Ammon's horn (tissue), 1 donor: ENCODE measurements at regions not wholly inside any gene's neighbourhood (a gene's known extent, or its start where the extent isn't known, plus 50 kb on each side); places are given as distances from the start of the nearest gene placed in this dataset.
A peak's percentile ranks its signal among the peaks of the same experiment; 100 is the strongest.

Experiments used
- DNase-seq: peaks from one replicate; pipeline ENCODE4 v3.0.0-alpha.2; 2016; ENCODE audit warnings: low spot score

DNA sequence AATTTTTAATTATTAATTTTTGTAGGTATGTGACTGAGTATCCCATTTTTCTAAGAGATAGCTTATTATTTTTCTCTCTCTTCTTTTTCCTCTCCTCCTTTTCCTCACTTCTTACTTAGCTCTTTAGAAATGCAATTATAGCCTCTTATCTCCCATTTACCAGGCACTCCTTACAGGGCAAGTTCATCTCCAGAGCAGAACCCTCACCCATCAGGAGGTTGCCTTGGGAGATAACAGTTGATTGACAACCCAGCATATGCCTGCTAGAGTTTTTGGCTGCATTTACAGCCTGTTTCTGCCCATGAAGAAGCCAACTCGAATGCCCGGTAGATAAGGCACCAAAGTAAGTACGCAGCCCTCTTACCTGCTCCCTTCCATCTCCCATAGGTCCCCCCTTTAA lies 572.9 kb upstream of the ZFP42 start:
- no peak for DNase-seq

DNA sequence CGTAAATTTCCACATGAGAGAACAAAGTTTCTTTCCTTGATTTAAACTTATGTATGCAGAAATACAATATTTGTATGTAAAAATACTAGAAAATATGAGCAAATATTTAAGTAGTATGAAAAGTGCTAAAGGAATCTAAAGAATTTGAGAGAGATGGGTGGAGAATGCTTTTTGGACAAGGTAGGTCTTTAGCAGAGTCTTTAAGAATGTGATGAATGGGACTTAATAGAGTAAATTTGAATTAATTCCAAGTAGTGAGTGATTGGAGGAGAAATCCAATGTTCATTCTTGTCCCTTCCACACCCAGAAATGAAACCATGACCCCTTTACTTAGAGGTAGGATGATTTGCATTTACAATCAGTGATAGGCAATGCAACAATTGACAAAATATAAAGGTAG lies 570.9 kb upstream of the ZFP42 start:
- no peak for DNase-seq

DNA sequence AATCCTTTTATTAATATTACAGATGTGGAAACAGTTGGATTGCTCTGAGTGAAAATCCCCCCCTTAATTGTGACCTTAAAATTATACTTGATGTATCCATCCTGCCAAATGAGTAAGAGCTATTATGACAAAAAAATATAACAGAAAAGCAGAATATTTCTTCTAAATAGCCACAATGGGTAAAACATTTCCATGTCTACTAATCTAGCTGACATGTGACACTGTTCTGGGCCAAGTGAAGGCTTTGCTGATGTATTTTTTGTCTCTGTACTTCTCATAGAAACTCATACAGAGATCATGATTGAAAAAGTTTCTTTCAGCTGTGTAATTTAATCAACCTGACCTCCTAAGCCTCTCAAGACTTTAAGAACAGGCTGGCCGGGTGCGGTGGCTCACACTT lies 569.1 kb upstream of the ZFP42 start:
- DNase-seq = no peak

DNA sequence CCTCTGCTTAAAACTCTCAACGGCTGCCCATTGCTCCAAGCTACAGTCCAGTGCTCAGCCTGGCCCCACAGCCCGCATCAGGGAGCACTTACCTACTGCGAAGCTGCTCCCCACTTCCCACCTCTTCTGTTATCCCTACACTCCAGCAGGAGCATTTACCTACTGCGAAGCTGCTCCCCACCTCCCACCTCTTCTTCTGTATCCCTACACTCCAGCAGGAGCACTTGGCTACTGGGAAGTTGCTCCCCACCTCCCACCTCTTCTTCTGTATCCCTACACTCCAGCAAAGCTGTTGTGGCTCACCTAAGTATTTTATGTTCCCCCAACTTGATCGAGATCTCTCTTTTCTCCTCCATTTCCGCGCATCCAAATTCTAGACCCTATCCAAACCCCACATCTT lies 563.3 kb upstream of the ZFP42 start:
- no peak for DNase-seq

DNA sequence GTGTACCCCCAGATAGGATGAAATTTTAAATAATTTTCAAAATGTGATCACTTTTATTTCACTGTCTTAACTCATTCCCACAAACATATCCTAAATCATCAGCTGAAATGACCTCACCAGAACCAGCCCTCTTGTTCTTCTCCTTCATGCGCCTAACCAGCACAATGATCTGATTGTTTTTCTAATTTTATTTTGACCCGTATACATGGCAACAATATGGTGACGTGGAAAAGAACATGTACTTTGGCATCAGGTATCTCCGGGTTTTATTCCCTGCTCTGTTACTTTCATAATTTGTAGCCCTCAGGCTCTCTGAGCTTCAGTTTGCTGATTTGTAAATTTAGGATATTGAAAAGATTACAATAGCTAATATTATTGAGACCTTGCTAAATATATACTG lies 562.4 kb upstream of the ZFP42 start:
- DNase-seq = no peak

DNA sequence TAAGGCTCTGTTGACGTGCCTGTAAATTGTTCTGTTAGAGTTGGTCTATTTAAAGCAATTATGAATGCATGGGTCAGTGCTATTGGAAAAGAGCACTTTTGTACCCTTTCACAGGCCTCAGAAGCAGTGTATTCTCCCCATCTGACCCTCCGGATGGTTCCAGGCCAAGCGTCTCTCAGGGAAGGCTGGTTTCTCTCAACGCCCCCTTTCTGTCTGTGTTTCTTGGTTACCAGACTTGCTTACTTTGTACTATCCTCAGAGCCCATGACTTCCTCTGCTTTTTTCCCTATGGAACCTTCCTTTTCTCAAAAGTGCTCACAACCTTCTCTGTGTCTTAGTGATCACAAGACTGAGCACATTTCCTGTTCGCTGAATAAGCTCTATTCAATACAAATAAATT lies 559.3 kb upstream of the ZFP42 start:
- peak; percentile 23 for DNase-seq

DNA sequence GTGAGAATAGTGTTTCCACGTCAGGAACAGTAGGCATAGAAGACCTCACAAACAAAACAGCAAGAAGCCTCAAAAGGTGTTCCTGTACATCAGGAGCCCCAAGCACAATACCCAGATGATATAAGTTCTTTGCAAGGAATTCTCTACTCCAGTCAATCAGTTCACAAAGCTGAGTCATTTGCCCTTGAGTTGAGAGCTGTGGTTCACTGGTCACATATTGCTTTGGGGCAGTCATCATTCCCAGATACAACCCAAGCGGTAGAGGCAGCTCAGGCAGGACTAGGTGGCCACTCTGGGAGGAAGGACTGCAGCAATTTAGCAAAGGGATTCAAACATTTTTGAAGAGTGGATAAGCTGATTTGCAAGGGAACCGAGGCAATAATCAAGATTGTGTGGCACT lies 551.5 kb upstream of the ZFP42 start:
- DNase-seq = no peak

DNA sequence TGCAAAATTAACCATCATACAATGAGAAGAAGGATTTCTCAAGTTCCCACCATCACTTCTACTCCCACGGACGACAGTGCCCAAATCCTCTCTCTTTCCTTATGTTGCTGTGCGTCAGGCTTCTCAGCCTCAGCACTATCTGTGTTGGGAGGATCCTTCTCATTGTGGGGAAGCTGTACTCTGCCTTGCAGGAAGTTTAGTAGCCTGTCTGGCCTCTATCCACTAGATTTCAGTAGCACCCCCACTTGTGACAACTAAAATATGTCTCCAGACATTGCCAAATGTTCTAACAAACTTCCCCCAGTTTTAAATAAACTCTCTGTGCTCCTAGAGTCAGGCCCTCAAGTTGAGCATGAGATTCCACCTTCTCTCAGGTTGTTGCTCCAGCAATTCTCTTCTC lies 545.9 kb upstream of the ZFP42 start:
- no peak for DNase-seq

DNA sequence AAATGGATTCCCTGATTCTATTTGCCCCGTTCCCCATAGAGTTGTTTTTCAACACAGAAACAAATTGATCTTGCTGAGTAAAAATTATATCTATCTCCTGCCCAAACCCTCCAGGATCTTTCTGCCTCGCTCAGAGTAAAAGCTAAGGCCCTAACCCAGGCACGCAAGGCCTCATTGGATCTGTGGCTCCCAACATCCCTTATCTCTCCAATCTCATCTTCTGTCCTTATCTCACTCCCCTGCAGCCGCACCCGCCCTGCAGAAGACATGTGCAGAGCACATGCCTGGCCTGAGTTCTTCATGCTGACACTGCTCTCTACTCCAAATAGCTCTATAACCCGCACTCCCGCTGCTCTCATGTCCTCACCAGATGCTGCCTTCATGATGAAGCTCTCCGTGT lies 543.8 kb upstream of the ZFP42 start:
- no peak for DNase-seq

DNA sequence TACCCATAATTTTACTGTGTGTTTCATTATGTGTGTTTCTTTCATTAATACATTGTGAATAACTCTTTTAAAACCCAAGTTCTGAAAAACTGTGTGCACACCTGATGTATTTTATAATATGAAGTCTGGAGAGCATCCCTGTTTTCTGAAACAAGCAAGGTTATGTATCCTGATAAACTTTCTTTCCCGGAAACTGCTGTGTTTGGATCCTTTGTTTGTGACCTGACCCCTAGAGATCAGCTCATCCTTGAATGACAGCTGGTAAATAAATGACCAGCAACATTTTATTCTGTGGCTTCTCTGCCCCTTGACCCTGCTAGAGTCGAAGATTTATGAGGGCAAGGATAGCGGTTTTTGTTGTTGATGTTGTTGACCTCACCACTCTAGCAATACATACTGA lies 535.6 kb upstream of the ZFP42 start:
- no peak for DNase-seq

DNA sequence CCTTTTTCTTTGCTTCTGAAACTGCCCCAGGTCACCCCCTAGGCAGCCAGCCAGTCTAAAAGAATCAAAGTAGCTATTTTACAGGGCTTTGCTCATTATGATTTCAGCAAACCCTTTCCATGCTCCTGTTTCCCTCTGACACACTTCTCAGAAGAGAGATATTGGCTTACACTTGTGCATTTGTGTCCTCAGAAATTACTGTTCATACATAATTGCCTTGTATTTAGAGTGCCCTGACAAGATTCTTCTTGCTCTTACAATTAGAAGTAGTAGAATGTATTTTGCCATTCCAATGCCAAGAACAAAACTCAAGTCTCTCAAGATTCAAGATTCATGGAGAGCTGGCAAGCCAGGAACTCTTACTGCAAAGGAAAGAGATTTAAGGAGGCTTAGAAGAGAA lies 531.0 kb upstream of the ZFP42 start:
- DNase-seq = no peak

DNA sequence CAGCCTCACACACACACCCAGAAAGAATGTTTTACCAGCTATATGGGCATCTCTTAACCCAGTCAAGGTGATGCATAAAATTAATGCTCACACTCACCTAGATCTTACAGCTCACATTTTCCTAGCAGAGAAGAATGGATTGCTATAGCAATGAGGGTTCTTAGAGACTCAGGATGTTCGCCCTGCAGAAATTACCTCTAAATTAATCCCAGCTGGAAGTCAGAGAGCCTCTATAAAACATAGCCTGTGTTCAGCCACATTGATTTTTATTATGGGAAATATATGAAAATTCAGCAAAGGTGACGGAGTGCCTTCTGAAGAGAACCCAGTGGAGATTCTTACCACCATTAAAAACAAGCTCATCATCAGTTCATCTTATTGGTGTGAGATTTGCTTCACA lies 528.3 kb upstream of the ZFP42 start:
- DNase-seq = no peak

DNA sequence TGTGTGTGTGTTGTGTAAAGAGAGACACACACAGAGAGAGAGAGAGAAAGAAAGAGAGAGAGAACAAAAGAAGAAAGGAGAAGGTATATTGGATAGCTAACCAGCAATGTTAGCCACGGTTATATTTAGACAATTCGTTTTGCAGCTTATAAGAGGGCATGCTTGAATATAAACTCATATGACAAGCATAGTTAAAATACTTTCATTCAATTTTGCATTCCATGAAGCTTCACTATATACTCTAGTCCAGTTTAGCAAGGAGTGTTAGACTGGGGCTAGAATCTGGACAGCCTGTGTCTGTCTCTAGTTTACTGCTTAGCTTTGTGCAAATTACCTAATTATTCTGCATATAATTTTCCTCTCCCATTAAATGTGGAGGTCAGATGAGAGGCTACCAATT lies 525.9 kb upstream of the ZFP42 start:
- DNase-seq = no peak

DNA sequence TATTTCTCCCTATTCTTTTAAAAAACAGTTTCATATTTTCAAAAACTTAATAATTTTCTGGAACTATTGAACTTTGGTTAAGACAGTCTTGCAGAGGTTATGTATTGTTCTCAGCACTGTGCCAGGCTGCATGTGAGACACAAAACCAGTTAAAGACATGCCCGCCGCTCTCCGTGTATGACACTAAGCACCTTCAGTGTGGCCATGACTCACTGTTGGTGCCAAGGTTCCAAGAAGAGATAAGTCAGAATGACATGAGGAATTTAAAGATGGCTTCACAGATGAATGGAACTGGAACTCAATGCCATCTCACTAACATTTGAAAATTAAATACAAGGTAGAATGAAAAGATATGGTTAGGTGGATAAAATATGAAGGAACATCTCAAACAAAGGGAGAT lies 525.5 kb upstream of the ZFP42 start:
- no peak for DNase-seq

DNA sequence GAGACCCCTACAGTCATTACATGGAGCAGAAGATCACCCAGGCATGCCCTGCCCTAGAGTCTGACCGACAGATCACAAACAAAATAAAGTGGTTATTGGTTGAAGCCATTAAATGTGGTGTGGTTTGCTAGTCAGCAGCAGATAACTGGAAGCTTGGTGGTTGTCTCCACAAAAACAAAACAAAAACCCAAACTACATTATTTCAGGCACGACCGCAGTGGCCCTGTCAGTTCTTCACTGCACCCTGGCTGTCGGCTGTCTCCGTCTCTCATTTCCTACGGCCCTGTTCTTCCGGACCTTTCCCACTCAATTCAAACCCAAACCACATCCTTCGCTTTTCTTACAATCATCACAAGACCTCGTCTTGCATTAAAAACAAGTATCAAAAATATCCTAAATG lies 521.3 kb upstream of the ZFP42 start:
- DNase-seq = no peak

DNA sequence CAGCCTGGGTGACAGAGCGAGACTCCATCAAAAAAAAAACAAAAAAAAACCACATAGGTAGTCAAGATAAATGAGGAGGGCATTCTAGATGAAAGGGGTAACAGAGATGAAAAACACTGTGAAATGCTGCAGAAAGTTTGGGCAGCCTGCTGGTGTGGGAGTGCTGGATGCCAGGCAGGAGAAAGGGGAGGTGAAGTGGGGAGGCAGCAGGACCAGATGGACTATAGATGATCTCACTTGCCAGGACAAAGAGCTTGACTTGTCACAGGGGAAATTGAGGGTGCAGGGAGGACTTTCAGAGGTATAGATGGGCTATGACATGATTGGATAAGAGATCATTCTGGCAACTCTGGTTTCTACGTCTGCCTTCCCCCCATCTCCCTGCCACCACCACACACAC lies 519.7 kb upstream of the ZFP42 start:
- no peak for DNase-seq

DNA sequence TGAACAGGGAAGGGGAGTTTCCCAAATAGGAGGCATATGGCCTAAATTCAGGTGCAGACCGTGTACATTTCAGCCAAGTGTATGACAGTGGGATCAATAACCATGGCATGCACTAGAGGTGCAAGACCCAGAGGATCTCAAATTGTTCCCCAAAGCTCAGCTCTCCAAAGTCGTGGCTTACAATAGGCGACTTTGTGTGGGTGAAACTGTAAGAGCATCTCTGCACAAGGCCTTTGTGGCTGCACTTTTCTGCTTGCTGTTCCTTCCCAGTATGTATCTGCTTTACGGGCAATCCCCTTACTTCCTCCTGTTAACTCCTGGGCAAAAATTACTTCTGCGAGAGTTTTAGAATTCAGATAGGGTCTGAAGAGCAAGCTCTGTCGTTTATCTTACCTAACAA lies 518.3 kb upstream of the ZFP42 start:
- no peak for DNase-seq

DNA sequence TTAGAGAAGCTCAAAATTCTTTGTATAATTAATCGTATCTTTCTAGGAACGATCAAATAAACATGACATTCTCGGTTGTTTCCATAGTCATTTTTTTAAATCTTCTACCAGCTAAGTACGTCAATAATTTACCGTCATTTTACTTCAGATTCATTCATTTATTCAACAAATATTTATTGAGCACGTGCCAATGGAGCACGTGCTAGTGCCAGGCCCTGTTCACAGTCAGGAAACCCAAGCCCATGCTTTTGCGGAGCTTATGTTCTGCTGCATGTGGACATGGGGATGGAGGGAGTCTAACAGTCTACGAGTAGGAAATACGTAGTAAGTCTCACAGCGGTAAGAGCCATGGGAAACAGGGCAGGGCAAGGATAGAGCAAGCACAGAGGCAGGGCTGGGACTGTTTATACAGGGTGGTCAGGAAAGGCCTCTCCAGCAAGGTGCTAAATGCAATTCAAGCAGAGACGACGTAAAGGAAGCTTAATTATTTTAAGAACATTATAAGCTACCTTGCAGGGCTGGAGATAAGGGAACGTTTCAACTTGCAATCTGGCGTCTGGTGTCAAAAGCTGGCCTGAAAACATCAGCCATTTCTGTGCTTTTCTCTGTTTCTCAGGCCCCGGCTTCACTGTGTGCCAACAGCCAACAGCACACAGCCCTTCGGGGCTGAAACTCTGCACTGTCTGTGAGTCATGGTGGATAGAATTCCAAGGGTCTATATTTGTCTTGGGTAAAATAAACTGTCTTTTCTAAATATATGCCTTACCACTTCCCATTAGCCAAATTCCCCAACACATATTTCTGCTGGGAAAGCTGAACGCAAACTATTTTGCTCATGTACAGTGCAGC lies 517.1 kb upstream of the ZFP42 start:
- no peak for DNase-seq

DNA sequence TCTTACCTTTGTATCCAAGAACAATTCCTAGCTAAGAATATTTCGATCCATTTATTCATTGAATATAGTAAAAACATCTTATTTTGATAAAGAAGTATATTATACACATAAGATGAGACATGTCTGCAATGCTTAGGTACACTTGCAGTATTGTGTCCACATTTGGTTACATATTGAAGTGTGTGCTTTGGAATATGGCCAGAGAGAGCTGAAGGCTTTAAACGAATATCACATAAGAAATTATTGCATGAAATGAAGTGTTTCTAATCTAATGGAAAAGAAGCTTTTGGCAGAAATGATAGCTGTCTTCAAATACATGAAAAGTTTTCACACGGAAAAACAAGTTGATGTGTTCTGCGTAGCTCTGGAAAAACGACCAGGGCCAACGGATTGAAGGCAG lies 516.1 kb upstream of the ZFP42 start:
- DNase-seq = no peak

DNA sequence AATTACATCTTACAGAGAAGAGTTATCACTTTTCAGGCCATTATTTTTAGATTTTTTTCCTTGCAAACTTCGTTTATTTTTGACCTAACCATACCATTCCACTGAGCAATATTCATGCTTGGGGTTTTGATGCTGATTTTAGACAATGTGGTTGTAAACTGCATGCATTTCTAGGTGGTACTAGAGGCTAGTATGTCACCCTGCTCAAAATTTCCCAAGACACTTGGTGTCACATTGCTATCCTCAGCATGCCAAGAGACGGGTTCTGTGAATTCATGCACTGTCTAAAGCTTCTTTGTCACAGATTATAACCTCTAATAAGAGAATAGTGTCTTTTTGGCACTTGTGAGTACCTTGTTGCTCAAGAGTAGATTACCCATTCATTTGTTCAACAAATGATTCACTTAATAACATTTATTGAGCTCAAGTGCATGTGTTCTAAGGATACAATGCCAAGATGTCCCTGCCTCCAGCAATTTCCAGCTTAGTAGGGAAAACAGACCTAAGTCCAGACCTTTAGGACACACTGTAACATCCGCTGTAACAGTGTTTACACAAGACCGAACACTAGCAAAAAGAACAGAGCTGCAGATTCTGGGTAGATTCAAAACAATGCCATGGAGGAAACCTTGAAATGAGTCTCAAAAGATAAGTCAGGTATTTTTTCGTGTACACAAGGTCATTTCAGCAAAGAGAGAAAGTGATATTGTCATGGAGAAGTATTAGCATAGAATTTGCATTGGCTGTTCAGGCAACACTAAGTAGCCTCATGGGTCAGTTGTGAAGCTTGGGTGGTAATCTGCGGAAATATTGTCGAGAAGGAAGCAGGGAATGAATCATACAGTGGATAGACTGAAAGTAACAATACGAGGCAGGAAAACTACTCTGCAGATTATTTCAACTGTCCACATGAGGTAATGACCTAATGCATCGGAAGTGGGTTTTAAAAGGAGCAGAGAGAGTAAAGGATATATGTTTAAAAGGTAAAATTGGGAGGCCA lies 515.1 kb upstream of the ZFP42 start:
- no peak for DNase-seq

DNA sequence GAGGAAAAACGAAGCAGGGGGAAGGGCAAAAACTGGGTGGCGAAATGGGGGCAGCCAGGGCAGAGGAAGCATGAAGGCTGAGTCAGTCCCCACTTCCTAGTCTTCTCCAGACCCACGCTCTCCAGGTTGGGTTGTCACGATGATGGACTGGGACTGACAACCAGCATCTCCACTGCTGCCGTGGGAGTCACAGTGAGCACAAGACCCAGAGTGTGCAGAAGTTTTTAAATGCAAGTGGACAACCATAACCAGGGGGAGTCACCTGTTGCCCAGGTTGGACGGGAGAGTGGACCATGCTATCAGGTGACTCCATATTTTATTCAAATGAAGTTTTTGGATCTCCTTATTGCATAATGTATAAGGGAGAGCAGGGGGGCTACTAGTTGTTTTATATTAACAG lies 511.4 kb upstream of the ZFP42 start:
- DNase-seq = no peak

DNA sequence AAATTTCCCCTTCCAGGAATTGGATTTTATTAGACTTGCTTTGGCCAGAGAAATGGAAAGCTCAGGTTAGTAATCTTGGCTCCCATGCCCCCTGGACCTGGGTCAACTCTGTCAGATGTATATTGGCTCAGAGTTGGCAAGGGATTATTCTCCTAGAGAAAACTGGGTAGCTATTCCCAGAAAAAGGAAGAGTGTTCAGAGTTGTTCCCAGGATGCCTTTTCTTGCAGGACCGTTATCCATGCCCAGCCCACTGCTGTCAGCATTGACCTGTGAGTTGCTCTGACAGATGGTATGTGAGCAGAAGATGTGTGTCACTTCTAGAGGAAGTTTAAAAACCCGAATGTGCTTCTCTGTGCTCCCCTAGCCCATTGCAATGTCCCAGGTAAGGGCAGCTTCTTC lies 509.9 kb upstream of the ZFP42 start:
- no peak for DNase-seq

DNA sequence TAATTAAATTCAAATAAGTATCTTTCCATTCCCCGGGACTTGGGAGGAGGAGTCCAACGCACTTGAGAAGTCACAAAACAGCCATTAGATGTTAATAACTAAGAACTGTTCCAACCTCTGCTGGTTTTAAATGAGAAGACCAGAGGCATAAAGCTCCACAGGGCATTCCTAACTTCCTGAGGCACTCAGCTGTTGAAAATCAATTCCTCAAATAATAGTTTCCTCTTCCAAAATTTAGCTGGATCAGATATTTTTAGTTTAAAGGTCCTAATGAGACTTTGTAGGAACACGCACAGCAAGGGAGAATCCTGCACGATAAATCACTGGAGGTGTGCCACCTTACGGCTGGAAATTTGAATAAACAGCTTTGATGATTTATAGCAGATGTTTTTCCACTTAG lies 504.3 kb upstream of the ZFP42 start:
- no peak for DNase-seq
